K562 (cell line): ENCODE measurements at regions not wholly inside any gene's neighbourhood (a gene's known extent, or its start where the extent isn't known, plus 50 kb on each side); places are given as distances from the start of the nearest gene placed in this dataset.

Source experiments
- ATAC-seq: fragments of 200-7000 bp; cut with Tn5 transposase; 3 replicates; pipeline ENCODE4 v1.9.1; 2020; ENCODE audit warnings: moderate library complexity
- BruUV-seq: library from RNA; stranded (reverse); fragments of 400-500 nt; replicated peaks from 2 replicates; lab custom pipeline; 2021; lab: Mats Ljungman, UMichigan
- CTCF ChIA-PET: fragments of 300-600 bp; formaldehyde crosslinking; extraction: SDS; loops from one replicate; lab custom pipeline; 2021; ENCODE audit warnings: low intra/inter-chr PET ratio; lab: Yijun Ruan, JAX
- POLR2A ChIA-PET: fragments of 300-600, 350-650 bp; sonication (Branson Sonifier 250); formaldehyde crosslinking; extraction: SDS; loops from one replicate; lab custom pipeline; 2021; ENCODE audit warnings: antibody characterized with exemption, inconsistent platforms; lab: Yijun Ruan, JAX
- DNase-seq, 4 experiments: peaks; one replicate each; pipeline versions ENCODE4 v3.0.0 to v3.0.0-alpha.2; 2011 to 2018; ENCODE audit warnings: low spot score in 3 of 4, mixed read lengths in 3 of 4; ENCODE audit errors: extremely low read depth in 1 of 4
- FAIRE-seq: peaks from 2 replicates; lab custom pipeline; 2011; peaks lifted over from hg19 to GRCh38; lab: Jason Lieb, UNC
- H2AFZ ChIP-seq: 2 replicates; pipeline ENCODE4 v1.6.0; 2011; ENCODE audit warnings: low read depth, low read length, control low read depth, inconsistent platforms
- H3K27ac ChIP-seq: fragments of 200-600 bp; 3 replicates; pipeline ENCODE4 v1.8.0; 2011; ENCODE audit warnings: low read depth, mild to moderate bottlenecking, control low read depth, inconsistent platforms, low read length, moderate library complexity, mixed read lengths; ENCODE audit errors: extremely low read depth
- H3K27me3 ChIP-seq, 2 experiments: fragments of 300-600 bp in 1 of 2; 2 replicates in 1 of 2; 3 replicates in 1 of 2; pipeline versions ENCODE4 v1.6.0 to v1.8.0; 2011; ENCODE audit warnings: inconsistent platforms in 2 of 2, low read length in 2 of 2, mild to moderate bottlenecking in 1 of 2, mixed read lengths in 1 of 2, moderate library complexity in 1 of 2; ENCODE audit not compliant: control insufficient read depth in 2 of 2, insufficient read depth in 2 of 2
- H3K36me3 ChIP-seq: fragments of 300-600 bp; 3 replicates; pipeline ENCODE4 v1.8.0; 2011; ENCODE audit warnings: mild to moderate bottlenecking, low read length, inconsistent platforms; ENCODE audit not compliant: control insufficient read depth, insufficient read depth
- H3K4me1 ChIP-seq, 2 experiments: fragments of 200-600 bp in 1 of 2; replicated peaks in 1 of 2; 2 replicates in 1 of 2; 3 replicates in 1 of 2; pipeline versions ENCODE4 v1.5.1 to v1.8.0; 2011; ENCODE audit warnings: inconsistent platforms in 2 of 2, low read length in 2 of 2, mild to moderate bottlenecking in 1 of 2, mixed read lengths in 1 of 2, moderate library complexity in 1 of 2; ENCODE audit not compliant: control insufficient read depth in 2 of 2, insufficient read depth in 2 of 2
- H3K4me2 ChIP-seq: 2 replicates; pipeline ENCODE4 v1.6.1; 2011; ENCODE audit warnings: low read length, control low read depth, inconsistent platforms, mixed read lengths; ENCODE audit not compliant: insufficient read depth
- H3K4me3 ChIP-seq: fragments of 200-600 bp; sonication (generic), shearing (Covaris generic); 2 replicates; pipeline ENCODE4 v1.5.1; 2016; ENCODE audit warnings: control low read depth, inconsistent platforms
- H3K79me2 ChIP-seq: fragments of 200-600 bp; 3 replicates; pipeline ENCODE4 v1.8.0; 2011; ENCODE audit warnings: low read length, inconsistent platforms; ENCODE audit not compliant: control insufficient read depth, insufficient read depth
- H3K9ac ChIP-seq, 2 experiments: 2 replicates each; pipeline versions ENCODE4 v1.6.0 to v1.6.1; 2011; ENCODE audit warnings: low read depth in 2 of 2, low read length in 2 of 2, control low read depth in 1 of 2, inconsistent platforms in 1 of 2, mild to moderate bottlenecking in 1 of 2, mixed read lengths in 1 of 2; ENCODE audit not compliant: insufficient read depth in 1 of 2
- H3K9me1 ChIP-seq: one replicate; pipeline ENCODE4 v1.6.0; 2011; ENCODE audit warnings: inconsistent platforms, mild to moderate bottlenecking, low read length, moderate library complexity; ENCODE audit not compliant: control insufficient read depth, insufficient read depth
- H3K9me3 ChIP-seq: replicated peaks from 2 replicates; pipeline ENCODE4 v1.5.1; 2011; ENCODE audit warnings: low read depth, low read length, inconsistent platforms; ENCODE audit not compliant: control insufficient read depth, insufficient read depth
- H4K20me1 ChIP-seq: replicated peaks from 2 replicates; pipeline ENCODE4 v1.6.1; 2011; ENCODE audit warnings: low read length, inconsistent platforms, mixed read lengths; ENCODE audit not compliant: control insufficient read depth, insufficient read depth
- HIVEP1 ChIP-seq: fragments of 250-450 bp; sonication (Bioruptor Pico); IDR thresholded peaks from 2 replicates; pipeline ENCODE4 v1.4.0; 2020; ENCODE audit warnings: mild to moderate bottlenecking
- NR2F6 ChIP-seq: fragments of 450-650 bp; formaldehyde crosslinking; IDR thresholded peaks from 2 replicates; pipeline ENCODE4 v1.4.0; 2020; ENCODE audit warnings: mild to moderate bottlenecking
- PCBP2 ChIP-seq: fragments of 200-400 bp; formaldehyde crosslinking; IDR thresholded peaks from 2 replicates; pipeline ENCODE4 v1.6.1; 2018; ENCODE audit warnings: low read length, low read depth, mild to moderate bottlenecking, moderate library complexity; ENCODE audit not compliant: poor library complexity, severe bottlenecking
- PPARD ChIP-seq: fragments of 250-450 bp; sonication (Bioruptor Pico); IDR thresholded peaks from 2 replicates; pipeline ENCODE4 v1.8.0; 2022; ENCODE audit warnings: inconsistent platforms, mild to moderate bottlenecking, moderate library complexity
- RFX7 ChIP-seq: fragments of 250-450 bp; sonication (Bioruptor Pico); IDR thresholded peaks from 2 replicates; pipeline ENCODE4 v1.5.1; 2021; ENCODE audit warnings: mild to moderate bottlenecking
- SREBF2 ChIP-seq: sonication (generic); formaldehyde crosslinking; IDR thresholded peaks from 2 replicates; pipeline ENCODE4 v1.4.0; 2020; ENCODE audit warnings: mild to moderate bottlenecking, missing genetic modification reagents
- TARDBP ChIP-seq: fragments of 450-650 bp; IDR thresholded peaks from 2 replicates; pipeline ENCODE4 v1.6.1; 2016
- ZNF165 ChIP-seq: fragments of 250-450 bp; sonication (Bioruptor Pico); IDR thresholded peaks from 2 replicates; pipeline ENCODE4 v1.4.0; 2020; ENCODE audit warnings: borderline replicate concordance
- WGBS: fragments of 100-300 bp; shearing (Covaris generic); methylation state at CpG from one replicate; pipeline ENCODE4 v1.1.6; 2016; ENCODE audit warnings: low coverage, mixed read lengths; ENCODE audit not compliant: insufficient coverage; ENCODE audit errors: missing lambda C conversion rate; 5-methylcytosine and 5-hydroxymethylcytosine counted together
- in situ Hi-C: fragments of 300-500 bp; cut with MboI; formaldehyde crosslinking; loops from 4 replicates; pipeline ENCODE4 v1.15.0; 2018; ENCODE audit warnings: inconsistent platforms, mixed read lengths
- intact Hi-C: fragments of 100-400 bp; cut with micrococcal nuclease; formaldehyde crosslinking; loops from 2 replicates; pipeline ENCODE4 v1.14.2; 2022
- TF ChIP-seq, protein P1 (sequence below): fragments of 250-450 bp; sonication (Bioruptor Pico); IDR thresholded peaks from 2 replicates; pipeline ENCODE4 v1.8.0; 2021; ENCODE audit warnings: moderate library complexity, mild to moderate bottlenecking, inconsistent platforms
- TF ChIP-seq, protein P2 (sequence below), 3 experiments: fragments of 200-800 bp in 1 of 3; fragments of 250-450 bp in 1 of 3; fragments of 450-650 bp in 1 of 3; sonication (Bioruptor Pico) in 1 of 3; sonication (Bioruptor generic) in 1 of 3; formaldehyde crosslinking in 1 of 3; IDR thresholded peaks; 2 replicates each; pipeline versions ENCODE4 v1.6.1 to v1.8.0; 2016 to 2022; ENCODE audit warnings: mild to moderate bottlenecking in 2 of 3, missing genetic modification characterization in 2 of 3, missing compliant biosample characterization in 1 of 3, moderate library complexity in 1 of 3
- TF ChIP-seq, protein P3 (sequence below): fragments of 250-450 bp; sonication (Bioruptor Pico); IDR thresholded peaks from 2 replicates; pipeline ENCODE4 v1.8.0; 2022; ENCODE audit warnings: inconsistent platforms, mild to moderate bottlenecking, moderate library complexity, borderline replicate concordance
- TF ChIP-seq, protein P4 (sequence below): sonication (generic); formaldehyde crosslinking; IDR thresholded peaks from 2 replicates; pipeline ENCODE4 v1.8.1; 2022; ENCODE audit warnings: missing genetic modification reagents
- TF ChIP-seq, protein P5 (sequence below): IDR thresholded peaks from 2 replicates; pipeline ENCODE4 v1.6.1; 2016; ENCODE audit warnings: missing genetic modification characterization, missing compliant biosample characterization

DNA sequence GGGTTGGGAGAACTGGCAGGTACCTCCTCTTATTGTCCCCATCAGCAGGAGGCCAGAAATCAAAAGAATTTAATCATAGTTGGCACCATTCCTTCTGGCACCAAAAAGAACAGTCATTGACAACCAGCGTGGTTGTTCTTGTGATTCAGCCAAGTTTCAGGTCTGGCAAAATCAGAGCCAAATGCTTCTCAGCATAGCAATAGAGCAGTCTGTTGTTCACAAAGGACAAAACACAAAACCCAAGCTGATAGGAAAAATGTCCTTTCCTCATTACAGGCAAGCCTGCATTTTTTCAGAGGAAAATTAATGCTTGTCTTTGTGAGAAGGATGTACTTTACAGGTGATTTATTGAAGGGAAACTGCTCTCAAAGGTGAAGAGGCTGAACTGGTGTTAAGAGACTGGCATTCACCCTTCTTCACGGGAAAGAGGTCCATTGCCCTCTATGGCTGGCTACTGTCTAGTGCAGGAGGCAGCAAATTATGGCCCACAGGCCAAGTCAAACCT, 241.8 kb upstream of the ARHGAP42 start:
- no peak for FAIRE-seq
- in situ Hi-C loops (no loop called here), intact Hi-C loops (no loop called here)
- Histone ChIP-seq H2AFZ (no peak overlapping the region), H4K20me1 (no peaks in the 10 kb centered on the region), H3K79me2 (no peaks in the 10 kb centered on the region), H3K4me2 (no peak overlapping the region), H3K27ac (no peak overlapping the region), H3K9me1 (no peaks in the 10 kb centered on the region), H3K36me3 (no peaks in the 10 kb centered on the region), H3K4me1 (no peaks in the 10 kb centered on the region), H3K9me3 (no peaks in the 10 kb centered on the region), H3K9ac (no peak overlapping the region), H3K4me3 (no peak overlapping the region), H3K27me3 (no peaks in the 10 kb centered on the region)
- DNase-seq, result no peak
- ChIA-PET CTCF (no interaction called here), POLR2A (no interaction called here)
- 5% methylated on average over 2 of the region's 2 CpGs for WGBS
- no peak for ATAC-seq
- BruUV-seq, result no TSS peak
- TF ChIP-seq, protein P1, sequence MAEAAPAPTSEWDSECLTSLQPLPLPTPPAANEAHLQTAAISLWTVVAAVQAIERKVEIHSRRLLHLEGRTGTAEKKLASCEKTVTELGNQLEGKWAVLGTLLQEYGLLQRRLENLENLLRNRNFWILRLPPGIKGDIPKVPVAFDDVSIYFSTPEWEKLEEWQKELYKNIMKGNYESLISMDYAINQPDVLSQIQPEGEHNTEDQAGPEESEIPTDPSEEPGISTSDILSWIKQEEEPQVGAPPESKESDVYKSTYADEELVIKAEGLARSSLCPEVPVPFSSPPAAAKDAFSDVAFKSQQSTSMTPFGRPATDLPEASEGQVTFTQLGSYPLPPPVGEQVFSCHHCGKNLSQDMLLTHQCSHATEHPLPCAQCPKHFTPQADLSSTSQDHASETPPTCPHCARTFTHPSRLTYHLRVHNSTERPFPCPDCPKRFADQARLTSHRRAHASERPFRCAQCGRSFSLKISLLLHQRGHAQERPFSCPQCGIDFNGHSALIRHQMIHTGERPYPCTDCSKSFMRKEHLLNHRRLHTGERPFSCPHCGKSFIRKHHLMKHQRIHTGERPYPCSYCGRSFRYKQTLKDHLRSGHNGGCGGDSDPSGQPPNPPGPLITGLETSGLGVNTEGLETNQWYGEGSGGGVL (CRISPR knock-in tag), result no peak
- TF ChIP-seq, protein P2, sequence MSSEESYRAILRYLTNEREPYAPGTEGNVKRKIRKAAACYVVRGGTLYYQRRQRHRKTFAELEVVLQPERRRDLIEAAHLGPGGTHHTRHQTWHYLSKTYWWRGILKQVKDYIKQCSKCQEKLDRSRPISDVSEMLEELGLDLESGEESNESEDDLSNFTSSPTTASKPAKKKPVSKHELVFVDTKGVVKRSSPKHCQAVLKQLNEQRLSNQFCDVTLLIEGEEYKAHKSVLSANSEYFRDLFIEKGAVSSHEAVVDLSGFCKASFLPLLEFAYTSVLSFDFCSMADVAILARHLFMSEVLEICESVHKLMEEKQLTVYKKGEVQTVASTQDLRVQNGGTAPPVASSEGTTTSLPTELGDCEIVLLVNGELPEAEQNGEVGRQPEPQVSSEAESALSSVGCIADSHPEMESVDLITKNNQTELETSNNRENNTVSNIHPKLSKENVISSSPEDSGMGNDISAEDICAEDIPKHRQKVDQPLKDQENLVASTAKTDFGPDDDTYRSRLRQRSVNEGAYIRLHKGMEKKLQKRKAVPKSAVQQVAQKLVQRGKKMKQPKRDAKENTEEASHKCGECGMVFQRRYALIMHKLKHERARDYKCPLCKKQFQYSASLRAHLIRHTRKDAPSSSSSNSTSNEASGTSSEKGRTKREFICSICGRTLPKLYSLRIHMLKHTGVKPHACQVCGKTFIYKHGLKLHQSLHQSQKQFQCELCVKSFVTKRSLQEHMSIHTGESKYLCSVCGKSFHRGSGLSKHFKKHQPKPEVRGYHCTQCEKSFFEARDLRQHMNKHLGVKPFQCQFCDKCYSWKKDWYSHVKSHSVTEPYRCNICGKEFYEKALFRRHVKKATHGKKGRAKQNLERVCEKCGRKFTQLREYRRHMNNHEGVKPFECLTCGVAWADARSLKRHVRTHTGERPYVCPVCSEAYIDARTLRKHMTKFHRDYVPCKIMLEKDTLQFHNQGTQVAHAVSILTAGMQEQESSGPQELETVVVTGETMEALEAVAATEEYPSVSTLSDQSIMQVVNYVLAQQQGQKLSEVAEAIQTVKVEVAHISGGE (CRISPR knock-in tag; IDR thresholded peaks at IDR 0.05), result no peak
- TF ChIP-seq, protein P3, sequence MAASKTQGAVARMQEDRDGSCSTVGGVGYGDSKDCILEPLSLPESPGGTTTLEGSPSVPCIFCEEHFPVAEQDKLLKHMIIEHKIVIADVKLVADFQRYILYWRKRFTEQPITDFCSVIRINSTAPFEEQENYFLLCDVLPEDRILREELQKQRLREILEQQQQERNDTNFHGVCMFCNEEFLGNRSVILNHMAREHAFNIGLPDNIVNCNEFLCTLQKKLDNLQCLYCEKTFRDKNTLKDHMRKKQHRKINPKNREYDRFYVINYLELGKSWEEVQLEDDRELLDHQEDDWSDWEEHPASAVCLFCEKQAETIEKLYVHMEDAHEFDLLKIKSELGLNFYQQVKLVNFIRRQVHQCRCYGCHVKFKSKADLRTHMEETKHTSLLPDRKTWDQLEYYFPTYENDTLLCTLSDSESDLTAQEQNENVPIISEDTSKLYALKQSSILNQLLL (CRISPR knock-in tag), result no peak
- TF ChIP-seq, protein P4, sequence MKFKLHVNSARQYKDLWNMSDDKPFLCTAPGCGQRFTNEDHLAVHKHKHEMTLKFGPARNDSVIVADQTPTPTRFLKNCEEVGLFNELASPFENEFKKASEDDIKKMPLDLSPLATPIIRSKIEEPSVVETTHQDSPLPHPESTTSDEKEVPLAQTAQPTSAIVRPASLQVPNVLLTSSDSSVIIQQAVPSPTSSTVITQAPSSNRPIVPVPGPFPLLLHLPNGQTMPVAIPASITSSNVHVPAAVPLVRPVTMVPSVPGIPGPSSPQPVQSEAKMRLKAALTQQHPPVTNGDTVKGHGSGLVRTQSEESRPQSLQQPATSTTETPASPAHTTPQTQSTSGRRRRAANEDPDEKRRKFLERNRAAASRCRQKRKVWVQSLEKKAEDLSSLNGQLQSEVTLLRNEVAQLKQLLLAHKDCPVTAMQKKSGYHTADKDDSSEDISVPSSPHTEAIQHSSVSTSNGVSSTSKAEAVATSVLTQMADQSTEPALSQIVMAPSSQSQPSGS (CRISPR knock-in tag), result no peak
- no peak for TF ChIP-seq PCBP2
- no peak for TF ChIP-seq NR2F6 (CRISPR knock-in tag)
- TF ChIP-seq RFX7 (CRISPR knock-in tag), result no peak
- TF ChIP-seq, protein P5, sequence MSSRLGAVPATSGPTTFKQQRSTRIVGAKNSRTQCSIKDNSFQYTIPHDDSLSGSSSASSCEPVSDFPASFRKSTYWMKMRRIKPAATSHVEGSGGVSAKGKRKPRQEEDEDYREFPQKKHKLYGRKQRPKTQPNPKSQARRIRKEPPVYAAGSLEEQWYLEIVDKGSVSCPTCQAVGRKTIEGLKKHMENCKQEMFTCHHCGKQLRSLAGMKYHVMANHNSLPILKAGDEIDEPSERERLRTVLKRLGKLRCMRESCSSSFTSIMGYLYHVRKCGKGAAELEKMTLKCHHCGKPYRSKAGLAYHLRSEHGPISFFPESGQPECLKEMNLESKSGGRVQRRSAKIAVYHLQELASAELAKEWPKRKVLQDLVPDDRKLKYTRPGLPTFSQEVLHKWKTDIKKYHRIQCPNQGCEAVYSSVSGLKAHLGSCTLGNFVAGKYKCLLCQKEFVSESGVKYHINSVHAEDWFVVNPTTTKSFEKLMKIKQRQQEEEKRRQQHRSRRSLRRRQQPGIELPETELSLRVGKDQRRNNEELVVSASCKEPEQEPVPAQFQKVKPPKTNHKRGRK, result no peak
- no peak for TF ChIP-seq TARDBP
- TF ChIP-seq HIVEP1 (CRISPR knock-in tag), result no peak
- TF ChIP-seq PPARD (CRISPR knock-in tag), result no peak
- TF ChIP-seq SREBF2, result no peak
- TF ChIP-seq ZNF165 (CRISPR knock-in tag), result no peak
